Kidney epithelial cell (primary cell): ENCODE measurements at regions not wholly inside any gene's neighbourhood (a gene's known extent, or its start where the extent isn't known, plus 50 kb on each side); places are given as distances from the start of the nearest gene placed in this dataset.

Experiments used
- DNase-seq: peaks from one replicate; pipeline ENCODE4 v3.0.0-alpha.2; 2010; ENCODE audit warnings: low read depth
- H3K27me3 ChIP-seq: 2 replicates; pipeline ENCODE4 v1.6.0; 2011; ENCODE audit warnings: low read length; ENCODE audit not compliant: control insufficient read depth, insufficient read depth
- H3K36me3 ChIP-seq: 2 replicates; pipeline ENCODE4 v1.5.1; 2011; ENCODE audit warnings: low read length; ENCODE audit not compliant: control insufficient read depth, insufficient read depth
- H3K4me3 ChIP-seq: 2 replicates; pipeline ENCODE4 v1.5.1; 2011; ENCODE audit warnings: low read depth, mild to moderate bottlenecking, control low read depth, low read length
- CTCF ChIP-seq: IDR thresholded peaks from 2 replicates; pipeline ENCODE4 v1.5.1; 2011; ENCODE audit warnings: mild to moderate bottlenecking, moderate library complexity, low read length, control low read depth, inconsistent platforms; ENCODE audit not compliant: insufficient read depth, poor library complexity, severe bottlenecking

- Histone ChIP-seq H3K36me3 (no peaks in the 10 kb centered on the region), H3K27me3 (no peaks in the 10 kb centered on the region), H3K4me3 (no peak overlapping the region)
- DNase-seq, result no peak
- no peak for TF ChIP-seq CTCF
Measured at GRCh38 chr1:219299420-219299819, 125.7 kb downstream of the LYPLAL1 start.

GRCh38 chr1:219298571-219299148 is 125.0 kb downstream of the LYPLAL1 start:
- no peak for TF ChIP-seq CTCF
- peak; percentile 32 for DNase-seq
- Histone ChIP-seq H3K36me3 (no peaks in the 10 kb centered on the region), H3K4me3 (no peak overlapping the region), H3K27me3 (no peaks in the 10 kb centered on the region)

GRCh38 chr1:219296430-219297355 is 123.0 kb downstream of the LYPLAL1 start:
- H3K27me3 ChIP-seq, result no peaks in the 10 kb centered on the region
- no peak for TF ChIP-seq CTCF

GRCh38 chr1:219294251-219294650 is 120.6 kb downstream of the LYPLAL1 start:
- H3K4me3 ChIP-seq, result no peak overlapping the region
- H3K36me3 ChIP-seq, result no peaks in the 10 kb centered on the region
- TF ChIP-seq CTCF, result no peak
- H3K27me3 ChIP-seq, result no peaks in the 10 kb centered on the region
- no peak for DNase-seq

More at GRCh38 chr1:219296430-219297355, 123.0 kb downstream of the LYPLAL1 start:
- DNase-seq, result peak; percentile 35
- Histone ChIP-seq H3K36me3 (no peaks in the 10 kb centered on the region), H3K4me3 (no peak overlapping the region)

- no peaks in the 10 kb centered on the region for H3K27me3 ChIP-seq
- H3K4me3 ChIP-seq, result no peak overlapping the region
- no peaks in the 10 kb centered on the region for H3K36me3 ChIP-seq
- TF ChIP-seq CTCF, result no peak
- DNase-seq, result no peak
Measured at GRCh38 chr1:219293410-219293809, 119.7 kb downstream of the LYPLAL1 start.

- Histone ChIP-seq H3K4me3 (no peak overlapping the region), H3K36me3 (no peaks in the 10 kb centered on the region), H3K27me3 (no peaks in the 10 kb centered on the region)
- no peak for TF ChIP-seq CTCF
- no peak for DNase-seq
Measured at GRCh38 chr1:219292999-219293398, 119.3 kb downstream of the LYPLAL1 start.
